ENCODE measurements at regions not wholly inside any gene's neighbourhood (a gene's known extent, or its start where the extent isn't known, plus 50 kb on each side); places are given as distances from the start of the nearest gene placed in this dataset.

DNA sequence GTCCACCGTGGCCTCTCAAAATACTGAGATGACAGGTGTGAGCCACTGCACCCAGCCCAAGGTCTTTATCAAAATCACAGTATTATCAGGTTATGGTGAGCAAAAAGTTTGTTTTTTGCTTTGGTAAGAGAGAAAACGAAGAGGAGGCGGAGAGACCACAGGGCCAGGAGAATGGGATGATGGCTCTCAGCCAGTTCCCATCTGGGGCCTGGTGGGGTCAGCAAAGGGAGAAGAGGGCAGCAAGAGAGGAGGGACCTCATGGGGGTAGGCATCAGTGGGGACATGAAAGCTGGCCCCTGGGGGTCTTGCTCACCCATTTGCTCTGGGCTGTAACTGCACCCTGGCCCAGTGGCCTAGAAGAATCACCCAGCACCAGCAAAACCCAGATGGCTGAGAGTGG lies 190.2 kb downstream of the SHANK2 start:
- Mint-ChIP-seq H3K9me3 (no peaks in the 10 kb centered on the region), H3K4me3 (no peak overlapping the region), H3K4me1 (no peaks in the 10 kb centered on the region), H3K27me3 (peaks cover 2% of the 10 kb centered on the region), H3K36me3 (ENCODE audit: low read depth) (no peaks in the 10 kb centered on the region), H3K27ac (no peak overlapping the region)
- ChIA-PET CTCF (no interaction called here), POLR2A (no interaction called here)
- DNase-seq, result no peak

DNA sequence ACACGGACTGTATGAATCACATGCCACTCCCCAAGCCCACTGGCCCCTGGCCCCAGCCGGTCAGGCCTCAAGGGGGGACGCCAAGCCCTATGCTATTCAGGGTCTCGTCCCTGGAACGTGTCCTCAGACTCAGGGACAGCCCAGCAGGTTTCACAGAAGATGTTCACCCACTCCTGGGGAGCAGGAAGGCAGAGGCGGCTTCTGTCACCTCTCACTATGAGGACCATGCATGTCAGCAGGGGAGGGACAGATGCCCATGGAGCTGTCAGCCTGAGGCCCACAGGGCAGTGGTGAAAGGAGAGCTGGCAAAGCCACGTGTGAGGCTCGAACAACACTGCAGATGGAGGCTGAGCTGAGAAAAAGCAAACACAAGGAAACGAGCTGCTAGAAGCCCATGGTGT lies 192.0 kb downstream of the SHANK2 start:
- DNase-seq, result no peak
- CTCF ChIA-PET, result no interaction called here
- H3K4me1 Mint-ChIP-seq, result no peaks in the 10 kb centered on the region
- no peak overlapping the region for H3K4me3 Mint-ChIP-seq
- H3K9me3 Mint-ChIP-seq, result no peaks in the 10 kb centered on the region
- no peak overlapping the region for H3K27ac Mint-ChIP-seq
- H3K27me3 Mint-ChIP-seq, result peaks cover 2% of the 10 kb centered on the region
- no peaks in the 10 kb centered on the region for H3K36me3 Mint-ChIP-seq (ENCODE audit: low read depth)
- POLR2A ChIA-PET, result no interaction called here

DNA sequence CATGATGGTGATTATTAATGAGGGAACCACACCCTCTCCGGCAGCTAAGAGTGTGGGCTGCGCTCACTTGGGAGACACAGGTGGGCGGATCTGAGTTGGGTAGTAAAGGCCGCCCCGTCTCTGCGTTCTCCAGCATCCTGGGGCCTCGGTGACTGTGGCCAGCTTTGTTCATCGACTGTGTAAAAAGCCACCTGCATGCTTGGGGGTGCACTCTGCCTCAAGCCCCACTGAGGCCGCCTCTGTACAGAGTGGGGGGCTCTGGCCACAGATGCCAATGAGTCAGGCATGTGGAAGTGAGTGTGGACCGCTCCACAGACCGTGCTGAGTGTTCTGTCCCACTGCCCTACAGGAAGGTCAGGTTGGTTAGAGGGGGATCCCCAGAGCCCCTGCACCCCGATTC lies 192.7 kb downstream of the SHANK2 start:
- DNase-seq, result no peak
- no peaks in the 10 kb centered on the region for H3K27me3 Mint-ChIP-seq
- no peaks in the 10 kb centered on the region for H3K36me3 Mint-ChIP-seq (ENCODE audit: low read depth)
- POLR2A ChIA-PET, result no interaction called here
- CTCF ChIA-PET, result no interaction called here
- H3K27ac Mint-ChIP-seq, result no peak overlapping the region
- H3K4me3 Mint-ChIP-seq, result no peak overlapping the region
- H3K9me3 Mint-ChIP-seq, result no peaks in the 10 kb centered on the region
- no peaks in the 10 kb centered on the region for H3K4me1 Mint-ChIP-seq

- no peak overlapping the region for H3K4me3 Mint-ChIP-seq
- H3K9me3 Mint-ChIP-seq, result no peaks in the 10 kb centered on the region
- no peaks in the 10 kb centered on the region for H3K36me3 Mint-ChIP-seq (ENCODE audit: low read depth)
- no peaks in the 10 kb centered on the region for H3K27me3 Mint-ChIP-seq
- no peak for DNase-seq
- POLR2A ChIA-PET, result no interaction called here
- CTCF ChIA-PET, result no interaction called here
- H3K4me1 Mint-ChIP-seq, result no peaks in the 10 kb centered on the region
- no peak overlapping the region for H3K27ac Mint-ChIP-seq
Measured at GRCh38 chr11:71055925-71056324, 196.5 kb downstream of the SHANK2 start.
